AG09319 (cell line): ENCODE measurements at regions not wholly inside any gene's neighbourhood (a gene's known extent, or its start where the extent isn't known, plus 50 kb on each side); places are given as distances from the start of the nearest gene placed in this dataset.
A peak's percentile ranks its signal among the peaks of the same experiment; 100 is the strongest.

Experiments used
- DNase-seq: peaks from one replicate; pipeline ENCODE4 v3.0.0-alpha.2; 2010; ENCODE audit warnings: low read depth; ENCODE audit errors: extremely low read depth
- TF ChIP-seq, protein P1 (sequence below): IDR thresholded peaks from 2 replicates; pipeline ENCODE4 v1.5.1; 2011; ENCODE audit warnings: low read depth, mild to moderate bottlenecking, inconsistent platforms, low read length, moderate library complexity

DNA sequence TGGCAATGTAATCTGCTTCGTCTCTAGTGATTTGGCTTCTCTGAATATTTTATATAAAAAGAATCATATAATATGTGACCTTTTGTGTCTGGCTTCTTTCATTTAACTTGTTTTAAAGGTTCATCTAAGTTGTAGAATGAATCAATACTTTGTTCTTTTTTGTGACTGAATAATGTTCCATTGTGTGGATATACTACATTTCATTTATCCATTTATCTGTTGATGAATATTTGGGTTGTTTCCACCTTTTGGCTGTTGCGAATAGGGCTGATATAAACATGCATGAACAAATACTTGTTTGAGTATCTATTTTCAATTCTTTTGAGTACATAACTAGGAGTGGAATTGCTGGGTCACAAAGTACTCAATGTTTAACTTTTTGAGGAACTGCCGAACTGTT, 63.8 kb upstream of the TNP1 start:
- no peak for DNase-seq
- TF ChIP-seq, protein P1, sequence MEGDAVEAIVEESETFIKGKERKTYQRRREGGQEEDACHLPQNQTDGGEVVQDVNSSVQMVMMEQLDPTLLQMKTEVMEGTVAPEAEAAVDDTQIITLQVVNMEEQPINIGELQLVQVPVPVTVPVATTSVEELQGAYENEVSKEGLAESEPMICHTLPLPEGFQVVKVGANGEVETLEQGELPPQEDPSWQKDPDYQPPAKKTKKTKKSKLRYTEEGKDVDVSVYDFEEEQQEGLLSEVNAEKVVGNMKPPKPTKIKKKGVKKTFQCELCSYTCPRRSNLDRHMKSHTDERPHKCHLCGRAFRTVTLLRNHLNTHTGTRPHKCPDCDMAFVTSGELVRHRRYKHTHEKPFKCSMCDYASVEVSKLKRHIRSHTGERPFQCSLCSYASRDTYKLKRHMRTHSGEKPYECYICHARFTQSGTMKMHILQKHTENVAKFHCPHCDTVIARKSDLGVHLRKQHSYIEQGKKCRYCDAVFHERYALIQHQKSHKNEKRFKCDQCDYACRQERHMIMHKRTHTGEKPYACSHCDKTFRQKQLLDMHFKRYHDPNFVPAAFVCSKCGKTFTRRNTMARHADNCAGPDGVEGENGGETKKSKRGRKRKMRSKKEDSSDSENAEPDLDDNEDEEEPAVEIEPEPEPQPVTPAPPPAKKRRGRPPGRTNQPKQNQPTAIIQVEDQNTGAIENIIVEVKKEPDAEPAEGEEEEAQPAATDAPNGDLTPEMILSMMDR, result no peak

DNA sequence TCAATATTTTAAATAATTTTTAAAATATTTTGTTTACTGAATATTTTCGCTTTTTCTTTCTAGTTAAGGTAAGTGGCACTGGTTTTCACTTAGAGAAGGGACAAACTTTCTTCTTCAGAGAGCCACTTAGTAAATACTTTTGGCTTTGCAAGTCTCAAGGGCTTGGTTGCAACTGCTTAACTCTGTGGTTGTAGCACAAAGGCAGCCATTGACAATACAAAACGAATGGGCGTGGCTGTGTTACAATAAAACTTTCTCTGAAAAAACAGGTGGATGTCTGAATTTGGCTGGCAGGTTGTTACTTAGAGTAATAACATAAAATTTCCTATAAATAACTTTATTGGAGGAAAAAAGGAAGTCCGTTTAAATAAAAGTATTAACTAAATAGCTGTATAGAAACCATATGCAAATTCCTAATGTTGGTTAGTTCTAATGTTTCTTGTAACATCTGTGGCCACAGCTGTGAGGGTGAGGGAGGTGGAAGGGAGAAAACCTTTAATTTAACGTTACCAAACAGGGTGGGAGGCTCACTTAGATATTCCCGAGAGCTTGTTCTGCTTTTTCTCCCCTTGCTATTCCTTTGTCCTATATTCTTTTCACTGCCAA, 62.4 kb upstream of the TNP1 start:
- no peak for DNase-seq
- TF ChIP-seq, protein P1, result no peak

DNA sequence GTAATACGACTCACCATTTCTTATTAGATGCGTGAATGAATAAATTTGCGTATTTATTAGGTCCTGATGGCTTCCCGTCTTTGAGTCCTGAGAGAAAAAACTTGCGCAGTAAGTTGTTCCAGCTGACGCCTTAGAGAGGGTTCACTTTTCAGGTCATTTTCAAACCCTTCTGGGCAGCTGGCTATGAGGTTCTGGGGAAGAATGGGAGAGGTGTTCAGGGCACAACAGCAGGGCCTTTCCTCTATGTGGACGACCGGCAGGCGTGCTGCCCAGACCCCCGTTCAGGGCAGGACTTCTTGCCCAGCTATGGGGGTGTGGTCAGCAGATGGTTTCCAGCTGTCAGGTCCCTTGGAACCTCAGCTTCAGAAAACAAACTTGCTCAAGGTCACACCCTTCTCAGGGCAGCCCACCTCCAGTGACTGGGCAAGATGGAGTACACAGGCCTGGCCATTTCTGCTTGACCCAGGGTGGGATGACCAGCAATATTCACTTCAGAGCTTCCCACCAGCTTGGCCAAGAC, 61.1 kb upstream of the TNP1 start:
- TF ChIP-seq, protein P1, result no peak
- no peak for DNase-seq

DNA sequence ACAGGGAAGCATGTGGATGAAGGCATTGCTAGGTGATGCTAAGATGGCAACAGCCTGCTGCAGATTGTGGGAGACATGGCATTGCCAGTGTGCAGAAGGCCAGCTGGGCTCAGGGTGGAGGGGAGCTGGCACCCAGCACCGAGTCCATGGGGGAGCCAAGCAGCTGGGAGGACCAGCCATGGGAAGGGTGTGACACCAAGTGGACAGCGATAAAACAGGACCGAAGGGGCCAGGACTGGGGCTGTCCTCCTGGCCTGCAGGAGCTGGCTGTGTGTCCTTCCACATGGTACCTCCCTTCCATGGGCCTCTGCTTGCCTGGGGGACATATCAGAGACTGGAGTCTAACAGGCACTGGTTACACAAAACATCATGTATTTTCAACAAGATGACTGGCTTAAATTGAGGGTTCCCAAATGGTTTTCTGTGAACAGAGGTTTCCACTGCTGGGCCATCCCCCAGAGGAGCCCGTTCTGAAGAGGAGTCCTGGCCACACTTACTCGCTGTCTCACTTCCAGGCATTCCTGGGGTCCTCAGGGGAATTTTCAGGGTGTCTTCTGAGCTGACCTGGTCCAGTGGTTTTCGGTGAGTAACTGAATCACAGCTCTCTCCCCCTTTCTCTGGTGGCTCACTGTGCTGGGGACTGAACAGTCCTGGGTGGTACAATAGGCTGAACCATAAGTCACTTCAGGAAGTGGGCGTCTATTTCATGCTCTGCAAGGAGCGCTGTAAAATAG, 60.4 kb upstream of the TNP1 start:
- DNase-seq, result no peak
- TF ChIP-seq, protein P1, result no peak

DNA sequence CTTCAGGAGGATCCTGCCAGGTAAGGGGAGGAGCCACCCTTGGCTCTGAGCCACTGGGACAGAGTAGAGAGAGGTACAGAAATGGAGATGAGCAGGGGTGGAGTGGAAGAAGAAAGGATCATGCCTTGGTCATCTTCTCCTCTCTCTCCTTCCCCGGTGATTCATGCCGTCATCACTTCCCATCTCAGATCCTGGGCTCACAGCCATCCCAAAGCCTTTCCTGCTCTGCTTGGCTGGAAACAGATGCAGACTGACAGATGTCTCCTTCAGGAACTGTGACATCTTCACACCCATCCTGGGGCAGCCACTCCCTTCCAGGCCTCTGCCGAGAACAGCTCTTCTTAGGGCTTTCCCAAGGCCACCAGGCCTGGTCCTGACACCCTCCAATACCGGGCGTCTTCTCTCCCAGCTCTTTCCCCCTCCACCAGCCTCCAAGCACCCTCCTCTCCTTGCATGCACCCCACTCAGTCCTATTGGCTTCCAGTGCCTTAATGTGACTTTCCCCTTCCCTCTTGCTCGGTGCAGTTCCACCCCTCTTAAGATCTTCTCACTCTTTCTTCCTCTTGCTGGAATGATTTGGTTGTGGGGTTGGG, 58.3 kb upstream of the TNP1 start:
- TF ChIP-seq, protein P1, result no peak
- DNase-seq, result peak; percentile 5

DNA sequence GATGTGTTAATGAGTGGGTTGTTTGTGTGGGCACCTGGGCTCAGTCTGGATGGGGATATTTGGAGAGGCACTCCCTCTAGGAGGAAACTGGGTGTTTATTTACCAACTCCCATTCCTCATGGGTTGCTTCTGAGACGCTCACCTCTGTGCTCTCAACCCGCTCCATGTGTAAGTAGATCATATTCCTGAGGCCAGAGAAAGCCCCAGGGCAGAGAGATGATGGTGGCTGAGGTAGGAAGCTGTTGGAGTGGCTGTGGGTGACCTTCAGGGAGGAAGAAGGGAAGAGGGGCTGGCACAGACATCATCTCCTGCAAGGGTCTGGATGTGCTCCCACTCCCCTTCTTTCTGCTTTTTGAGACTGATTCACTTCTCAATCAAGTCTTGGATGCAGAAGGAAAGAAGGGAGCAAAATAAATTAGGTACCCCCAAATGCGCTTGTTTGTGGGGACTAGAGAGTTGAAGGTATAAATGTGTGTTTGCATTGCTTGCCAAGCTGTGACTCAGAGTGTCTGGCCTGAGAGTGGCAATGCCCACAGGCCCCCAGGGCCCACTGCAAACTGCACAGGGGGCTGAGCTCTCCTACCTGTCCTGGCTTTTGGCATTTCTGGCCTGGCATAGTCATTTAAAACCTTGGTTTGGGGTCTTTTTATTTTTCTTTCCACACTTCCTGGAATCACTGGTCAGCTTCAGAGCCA, 57.2 kb upstream of the TNP1 start:
- no peak for DNase-seq
- TF ChIP-seq, protein P1, result no peak
